Stimulated activated CD8-positive, alpha-beta memory T cell treated with anti-CD3 and anti-CD28 coated beads, Interleukin-12 subunit alpha, Interleukin-12 subunit beta, amount 100 ng/mL, for 1 hour (primary cell): ENCODE measurements at regions not wholly inside any gene's neighbourhood (a gene's known extent, or its start where the extent isn't known, plus 50 kb on each side); places are given as distances from the start of the nearest gene placed in this dataset.
"Not testable (repeated sequence)": the region's sequence is repeated elsewhere in the genome, so short reads cannot be mapped to it uniquely, and the experiment has no call there.

ENCODE experiments used
- DNase-seq: peaks from one replicate; pipeline ENCODE4 v3.0.0-alpha.2; 2020; ENCODE audit warnings: low read depth

DNA sequence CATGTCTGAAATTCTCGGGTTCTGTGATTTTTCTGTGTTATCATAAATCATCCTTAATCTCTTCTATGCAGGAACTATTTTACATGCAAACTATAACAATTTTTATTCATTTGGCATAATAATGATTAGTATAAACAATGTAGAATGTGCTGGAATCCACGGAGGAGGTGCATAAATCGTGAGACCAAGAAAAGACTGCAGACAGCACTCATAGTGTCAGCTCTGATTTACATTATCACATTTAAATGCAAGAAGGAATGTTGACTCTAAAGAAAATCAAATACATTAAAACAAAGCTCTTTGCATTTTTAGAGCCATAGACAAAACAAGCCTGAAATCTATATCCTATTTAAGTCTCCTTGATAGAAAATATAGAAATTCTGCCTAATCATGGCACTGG, 501.7 kb upstream of the STXBP6 start:
- no peak for DNase-seq

DNA sequence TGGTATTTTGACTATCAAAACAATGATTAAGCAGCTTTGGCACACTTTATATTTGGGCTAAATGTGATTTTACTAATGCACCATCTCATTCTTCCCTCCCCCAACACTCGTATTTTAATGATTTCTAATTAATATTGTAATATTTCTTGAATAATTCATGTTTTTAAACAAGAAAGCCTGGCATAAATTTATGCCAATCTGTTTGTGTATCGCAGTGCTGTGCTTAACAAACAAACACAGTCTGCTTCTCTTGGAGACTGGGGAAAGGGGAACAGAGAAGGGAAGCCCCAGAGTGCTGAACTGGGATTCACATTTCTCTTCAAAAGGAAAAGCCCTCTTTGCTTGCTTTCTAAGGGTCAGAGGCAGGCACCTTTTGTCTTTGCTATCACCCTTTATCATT, 496.9 kb upstream of the STXBP6 start:
- no peak for DNase-seq

DNA sequence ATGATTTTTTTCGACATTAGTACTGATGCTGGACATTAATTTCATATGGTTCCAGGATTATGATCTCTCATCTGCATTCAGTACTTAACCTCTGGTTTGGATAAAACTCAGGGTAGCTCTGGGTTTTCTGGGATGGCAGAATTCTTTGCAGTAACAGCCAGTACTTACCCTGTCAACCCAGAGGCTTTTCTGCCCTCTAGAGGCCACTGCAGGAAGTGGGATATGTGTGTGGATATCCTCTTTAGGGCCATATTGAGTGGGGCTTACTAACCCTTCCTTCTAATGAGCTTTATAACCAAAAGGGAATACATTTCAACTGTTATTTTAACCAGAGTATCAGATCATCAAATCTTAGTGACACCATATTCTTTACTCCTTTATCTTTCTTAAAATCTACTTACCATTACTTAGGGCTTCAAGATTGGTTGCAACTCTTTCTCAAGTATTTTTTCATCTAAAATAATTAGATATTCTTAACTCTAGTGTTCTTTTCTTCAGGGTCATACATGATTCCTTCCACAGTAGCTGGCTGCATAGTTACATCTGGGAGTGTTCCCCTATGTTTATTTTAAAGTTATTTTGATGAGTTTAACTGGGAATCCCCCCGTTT, 488.0 kb upstream of the STXBP6 start:
- DNase-seq: no peak

DNA sequence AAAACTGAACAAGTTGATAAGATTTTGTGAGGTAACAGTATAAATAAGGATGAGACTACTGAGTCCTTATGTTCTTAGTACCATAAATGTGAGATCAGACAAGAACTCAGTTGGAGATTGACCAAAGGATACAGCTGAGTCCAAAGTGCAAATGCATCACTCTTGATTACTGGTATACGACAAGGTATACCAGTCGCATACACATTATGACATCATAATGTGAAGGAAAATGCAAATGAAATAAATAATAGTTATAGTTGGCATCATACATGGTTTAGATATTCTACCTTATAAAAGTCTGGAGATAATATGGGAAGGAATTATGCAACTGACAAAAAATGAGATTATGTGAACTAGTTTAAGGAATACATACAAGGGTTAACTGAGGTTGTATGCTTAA, 476.3 kb upstream of the STXBP6 start:
- DNase-seq: no peak

DNA sequence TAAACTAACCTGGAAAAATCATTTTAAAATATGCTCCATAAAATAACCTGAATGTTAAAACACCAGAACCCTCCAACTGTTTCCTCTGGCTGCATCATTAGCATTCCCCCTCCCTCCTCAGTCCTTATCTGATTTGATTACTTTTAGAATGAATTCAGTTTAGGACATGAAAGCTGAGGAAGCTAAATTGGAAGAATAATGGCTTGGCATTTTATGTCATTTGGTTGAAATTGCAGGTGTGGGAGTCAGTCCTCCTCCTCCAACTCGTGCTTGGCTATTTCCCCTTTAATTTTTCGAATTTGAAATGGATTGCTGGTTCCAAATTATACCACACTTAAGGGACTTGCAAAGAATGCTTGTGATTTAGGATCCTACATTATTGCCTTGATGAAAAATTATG, 473.0 kb upstream of the STXBP6 start:
- no peak for DNase-seq

DNA sequence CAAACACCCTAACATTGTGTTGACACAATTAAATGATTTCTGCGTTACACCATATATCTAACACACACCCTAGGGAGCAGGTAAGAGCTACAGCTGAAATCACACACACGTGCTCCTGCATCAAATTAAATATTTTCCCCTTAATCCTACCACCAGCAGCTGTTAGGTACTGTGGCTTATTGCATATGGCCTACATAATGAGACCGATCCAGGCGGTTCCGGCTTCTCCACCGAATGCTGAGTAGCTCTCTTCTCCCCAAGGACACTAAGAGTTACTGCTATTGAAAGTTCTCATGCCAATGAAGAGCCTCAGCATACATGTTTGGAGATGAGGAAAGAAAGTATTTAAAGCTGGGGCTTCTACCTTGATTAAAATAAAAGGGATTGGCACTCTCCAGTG, 472.2 kb upstream of the STXBP6 start:
- DNase-seq: no peak

DNA sequence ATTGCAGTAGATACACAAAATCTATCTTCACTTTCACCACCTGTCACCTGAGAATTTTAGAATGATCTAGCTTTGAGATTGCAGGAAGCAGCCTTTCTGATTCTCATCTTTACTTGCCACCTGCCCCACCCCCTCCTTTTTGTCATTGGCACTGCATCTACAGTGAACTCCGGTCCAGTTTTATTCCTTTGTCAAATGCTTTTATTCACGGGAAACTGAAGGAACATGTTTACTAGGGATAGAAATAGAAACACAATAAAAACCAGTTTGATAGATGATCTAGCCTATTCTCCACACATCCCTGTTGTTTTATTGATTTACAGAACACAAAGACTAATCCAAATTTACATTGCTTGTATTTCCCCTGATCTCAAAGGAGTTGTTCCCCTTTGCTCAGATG, 471.7 kb upstream of the STXBP6 start:
- DNase-seq: no peak

DNA sequence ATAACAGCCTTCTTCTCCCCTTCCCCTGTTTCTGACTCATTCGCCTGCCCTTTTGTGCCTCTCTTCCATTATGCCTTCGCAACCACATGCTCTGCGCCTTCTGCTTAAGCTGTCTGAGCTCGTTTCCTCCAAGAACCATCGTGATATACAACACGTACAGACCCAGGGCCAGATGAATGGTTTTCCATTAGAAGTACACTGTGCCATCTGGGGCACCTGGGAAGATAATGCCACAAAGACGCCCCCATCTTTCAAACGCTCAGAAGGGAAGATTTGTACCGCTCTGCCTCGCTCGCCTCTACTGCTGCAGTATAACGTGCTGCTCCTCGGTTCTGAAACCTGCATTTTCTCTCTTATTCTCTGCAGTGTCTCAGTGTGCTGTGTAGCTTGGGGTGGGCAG, 470.9 kb upstream of the STXBP6 start:
- DNase-seq: no peak

DNA sequence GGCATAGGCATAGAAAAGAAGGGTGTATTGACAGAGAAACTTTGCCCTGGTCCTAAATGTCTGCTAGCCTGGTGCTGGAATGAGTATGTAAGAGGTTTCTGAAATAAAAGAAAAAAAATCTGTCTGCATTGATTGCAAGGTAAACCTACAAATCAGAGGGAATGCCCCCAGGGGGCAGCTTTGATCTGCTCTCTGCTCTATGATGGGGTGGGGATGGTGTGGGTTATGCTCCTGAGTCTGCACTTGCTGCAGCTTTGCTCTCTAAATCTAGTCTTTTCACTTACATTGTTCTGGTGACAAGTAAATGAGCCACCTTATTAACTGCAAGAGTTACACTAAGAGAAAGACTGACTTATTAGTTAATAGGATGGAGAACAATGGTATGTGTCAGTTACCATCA, 468.4 kb upstream of the STXBP6 start:
- no peak for DNase-seq

DNA sequence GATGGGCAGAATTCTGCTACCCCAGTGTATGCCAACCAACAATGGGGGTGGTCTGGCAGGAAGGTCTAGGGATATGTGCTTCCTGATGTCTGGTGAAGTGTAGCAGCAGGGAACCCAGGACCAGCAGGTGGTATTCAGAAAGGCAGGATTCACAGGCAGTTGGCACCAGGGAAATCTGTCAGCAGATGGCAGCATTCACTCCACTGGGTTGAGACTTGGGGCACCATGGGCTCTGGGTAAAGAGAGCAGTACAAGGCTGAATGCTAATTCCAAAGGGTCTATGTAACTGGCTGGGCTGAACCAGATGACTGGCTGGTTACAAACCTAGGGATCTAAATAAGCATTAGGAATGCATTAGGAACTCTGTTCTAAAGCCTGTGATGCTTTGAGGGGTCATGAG, 466.9 kb upstream of the STXBP6 start:
- DNase-seq: no peak

DNA sequence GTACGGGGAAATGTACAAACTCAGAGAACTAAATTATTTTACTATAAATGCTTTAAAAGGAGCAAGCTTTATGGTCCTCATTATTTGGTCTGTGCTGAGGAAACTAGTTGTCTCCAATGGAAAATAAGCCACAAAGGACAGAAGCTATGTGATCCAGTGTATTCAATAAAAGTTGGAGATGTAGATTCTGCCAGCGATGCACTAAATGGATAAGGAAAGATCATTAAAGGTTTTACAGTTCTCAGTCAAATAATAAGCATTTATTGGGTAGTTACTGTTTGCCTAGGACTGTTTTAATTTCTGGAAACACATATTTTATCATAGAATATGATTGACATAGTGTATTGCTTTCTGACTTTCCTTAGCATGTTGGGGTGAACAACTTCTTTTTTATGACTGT, 458.9 kb upstream of the STXBP6 start:
- no peak for DNase-seq

DNA sequence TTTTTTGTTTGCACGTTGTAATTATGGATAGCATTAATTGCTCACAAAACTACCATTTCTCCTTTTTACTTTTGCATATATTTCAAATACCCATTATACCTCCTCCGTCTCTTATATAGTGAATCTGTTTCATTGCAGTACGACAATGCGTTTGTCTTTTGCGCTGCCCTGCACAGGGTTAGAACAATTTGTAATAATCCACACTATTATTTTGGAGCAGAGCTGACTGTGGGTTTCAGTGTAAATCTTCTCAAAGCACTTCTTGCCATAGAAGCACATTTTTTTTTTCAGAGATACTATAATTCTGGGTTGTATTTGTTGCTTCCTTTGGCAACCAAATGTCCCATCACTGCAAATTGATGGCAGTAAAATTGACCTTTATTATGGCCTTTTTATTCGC, 451.8 kb upstream of the STXBP6 start:
- no peak for DNase-seq

DNA sequence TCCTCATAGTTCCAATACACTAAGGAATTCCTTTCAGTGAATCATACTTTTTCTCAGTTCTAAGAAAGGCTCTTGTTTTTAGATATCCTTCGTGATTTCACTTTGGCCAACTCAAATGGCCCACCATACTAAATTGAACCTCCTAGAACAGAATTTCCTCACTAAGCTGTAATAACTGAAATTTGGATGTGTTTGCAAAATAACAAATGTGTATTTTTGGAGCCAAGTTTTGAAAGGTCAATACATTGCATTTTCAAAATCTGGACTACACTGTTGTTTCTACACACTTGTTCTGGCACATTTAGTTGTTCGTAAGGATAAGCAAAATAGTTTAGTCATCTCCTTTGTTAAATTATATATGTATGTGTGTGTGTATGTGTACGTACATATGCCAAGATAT, 439.0 kb upstream of the STXBP6 start:
- DNase-seq: no peak

DNA sequence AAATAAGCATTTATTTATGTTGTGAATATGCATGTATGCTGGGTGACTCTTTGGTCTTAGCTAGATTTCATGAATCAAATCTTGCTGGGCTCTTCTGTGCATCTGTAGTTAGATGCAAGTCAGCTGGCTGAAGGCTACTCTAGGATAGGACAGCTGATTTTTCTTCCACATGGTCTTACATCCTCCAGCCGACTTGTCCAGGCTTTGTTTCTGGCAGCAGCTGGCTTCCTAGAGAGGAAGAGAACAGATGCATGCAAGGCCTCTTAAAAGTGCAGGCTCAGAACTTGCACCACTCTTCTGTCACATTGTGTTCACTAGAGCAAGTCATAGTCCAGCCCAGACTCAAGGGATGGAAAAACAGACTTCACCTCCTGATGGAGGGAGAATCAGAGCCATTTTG, 435.4 kb upstream of the STXBP6 start:
- no peak for DNase-seq

DNA sequence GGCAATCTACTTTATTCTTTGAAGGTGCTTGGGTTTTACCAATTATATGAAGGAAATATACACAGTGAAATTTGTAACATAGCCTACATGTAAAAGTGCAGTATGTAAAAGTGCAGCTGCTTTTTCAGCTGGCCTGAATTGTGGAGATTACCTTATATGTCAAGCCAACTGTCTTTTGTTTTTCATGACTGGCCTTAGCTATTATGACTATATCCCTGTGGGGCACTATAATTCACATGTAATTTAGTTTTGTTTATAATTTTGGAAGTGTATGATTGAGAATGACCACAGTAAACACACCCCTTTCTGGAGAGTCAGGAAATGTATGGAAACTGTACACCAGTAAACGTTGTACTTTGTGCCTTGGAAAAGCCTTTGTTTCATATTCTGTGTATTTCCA, 435.0 kb upstream of the STXBP6 start:
- no peak for DNase-seq

DNA sequence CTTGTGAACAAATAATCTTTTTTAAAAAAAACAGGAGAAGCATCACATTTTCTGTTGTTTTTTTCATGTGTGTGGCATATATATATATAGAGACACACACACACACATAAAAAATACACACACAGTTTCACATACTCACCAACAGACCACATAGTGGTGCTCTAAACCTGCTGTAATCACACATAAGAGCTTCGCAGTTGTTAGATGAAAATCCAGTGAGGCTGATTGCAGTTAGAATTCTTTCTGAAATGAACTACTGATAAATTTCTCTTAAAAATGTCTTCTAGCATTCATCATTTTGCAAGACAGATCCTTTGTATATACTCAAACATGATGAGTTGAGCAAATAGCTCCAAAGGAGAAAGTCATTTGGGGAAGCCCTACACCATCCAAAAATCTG, 434.3 kb upstream of the STXBP6 start:
- DNase-seq: no peak

DNA sequence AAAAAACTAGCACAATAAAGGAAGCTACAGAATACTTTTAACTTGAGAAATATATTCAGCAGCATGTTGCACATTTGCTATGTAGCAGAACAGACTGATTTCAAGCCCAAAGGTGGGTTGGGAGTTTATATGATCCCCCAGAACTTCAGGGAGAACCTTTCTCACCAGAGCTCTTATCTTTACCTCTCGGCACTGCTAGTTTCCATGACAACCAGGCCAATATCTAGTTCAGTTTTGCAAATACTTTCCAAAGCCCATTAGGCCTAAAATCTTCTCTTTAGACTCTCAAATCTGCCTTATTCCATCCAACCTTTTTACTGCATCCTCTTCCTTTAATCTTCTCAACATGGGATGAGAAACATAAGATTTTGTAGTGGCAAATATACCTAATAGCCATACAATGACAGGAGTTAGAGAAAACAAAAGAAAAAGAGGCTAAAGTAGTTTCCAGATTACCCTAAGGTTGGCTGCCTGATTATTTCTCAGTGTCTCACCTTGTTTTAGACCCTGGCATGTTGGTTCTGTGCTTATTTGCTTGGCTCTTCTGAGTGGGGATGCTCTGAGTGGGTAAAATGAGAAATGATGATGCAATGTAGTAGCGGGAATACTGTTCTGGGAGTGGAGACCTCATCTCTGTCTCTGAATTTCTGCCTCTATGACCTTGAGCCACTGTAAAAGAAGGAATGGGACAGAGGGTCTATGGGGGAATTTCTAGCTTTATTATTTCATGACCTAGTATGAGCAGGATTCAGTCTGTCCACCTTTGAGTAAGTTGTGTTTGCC, 427.6 kb upstream of the STXBP6 start:
- no peak for DNase-seq

DNA sequence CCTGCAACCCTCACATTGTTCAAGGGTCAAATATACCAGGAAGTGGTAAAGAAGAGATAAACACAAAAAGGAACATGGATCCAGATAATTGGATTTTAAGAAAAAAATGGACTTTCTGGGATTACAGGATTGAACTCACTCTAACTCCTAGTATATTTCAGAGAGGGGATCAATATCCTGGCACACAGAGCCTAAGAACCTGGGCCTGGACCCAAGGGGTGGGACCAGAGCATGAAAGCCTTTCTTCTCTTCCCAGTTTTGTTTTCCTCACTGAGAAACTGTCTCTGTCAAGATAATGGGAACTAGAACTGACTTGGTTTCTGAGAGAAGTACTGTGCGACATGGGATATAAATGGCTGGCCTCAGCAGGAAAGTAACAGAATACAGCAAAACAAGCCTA, 422.8 kb upstream of the STXBP6 start:
- no peak for DNase-seq

DNA sequence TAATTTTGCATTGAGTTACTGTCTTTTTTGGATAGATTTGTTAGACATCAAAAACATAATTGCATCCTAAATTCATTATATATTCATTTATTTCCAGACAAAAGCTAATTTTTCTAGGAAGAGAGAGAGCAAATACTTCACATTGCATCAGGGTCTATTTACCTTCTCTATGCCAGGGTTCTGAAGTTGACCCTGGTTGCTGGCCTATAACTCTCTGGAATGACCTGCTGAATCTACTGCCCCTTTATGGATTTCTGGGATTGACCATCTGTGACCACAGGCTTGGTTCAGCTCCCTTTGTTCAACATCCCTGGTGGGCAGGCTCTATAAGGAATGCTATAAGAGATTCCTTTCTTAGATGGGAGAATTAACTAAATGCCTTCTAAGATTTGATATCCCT, 414.8 kb upstream of the STXBP6 start:
- no peak for DNase-seq

DNA sequence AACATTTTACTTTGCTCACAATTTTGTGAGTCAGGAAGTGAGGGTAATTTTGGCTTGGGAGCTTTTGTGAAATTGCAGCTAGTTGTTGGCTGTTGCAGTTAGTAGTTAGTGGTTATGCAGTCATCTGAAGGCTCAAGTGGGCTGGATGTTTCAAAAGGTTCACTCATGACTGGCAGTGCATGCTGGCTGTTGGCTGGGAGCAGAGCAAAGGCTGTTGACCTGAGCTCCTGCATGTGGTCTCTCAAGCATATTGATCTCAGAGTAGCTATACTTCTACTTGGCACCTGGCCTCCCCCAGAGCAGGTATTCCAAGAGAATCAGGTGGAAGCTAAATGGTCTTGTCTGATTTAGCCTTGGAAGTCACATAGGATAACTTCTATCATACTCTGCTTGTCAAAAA, 414.1 kb upstream of the STXBP6 start:
- DNase-seq: no peak

DNA sequence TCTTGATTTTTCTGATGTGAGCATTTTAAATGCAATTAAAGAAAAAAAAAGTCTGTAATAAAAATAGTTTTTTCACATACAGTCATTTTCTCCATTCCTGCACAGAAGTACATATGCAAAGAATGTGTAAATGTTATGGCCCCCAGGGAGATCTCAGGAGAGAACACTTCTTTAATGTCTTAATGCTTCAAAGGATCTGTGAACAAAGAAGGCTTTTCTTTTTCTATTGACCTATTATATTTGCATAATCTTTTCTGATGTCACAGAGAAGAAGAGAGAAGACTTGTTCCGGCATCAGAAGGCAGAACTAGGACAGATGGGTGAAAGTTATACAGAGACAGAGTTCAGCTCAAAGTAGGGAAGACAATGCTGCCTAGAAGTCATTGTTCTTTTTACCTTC, 413.5 kb upstream of the STXBP6 start:
- no peak for DNase-seq

DNA sequence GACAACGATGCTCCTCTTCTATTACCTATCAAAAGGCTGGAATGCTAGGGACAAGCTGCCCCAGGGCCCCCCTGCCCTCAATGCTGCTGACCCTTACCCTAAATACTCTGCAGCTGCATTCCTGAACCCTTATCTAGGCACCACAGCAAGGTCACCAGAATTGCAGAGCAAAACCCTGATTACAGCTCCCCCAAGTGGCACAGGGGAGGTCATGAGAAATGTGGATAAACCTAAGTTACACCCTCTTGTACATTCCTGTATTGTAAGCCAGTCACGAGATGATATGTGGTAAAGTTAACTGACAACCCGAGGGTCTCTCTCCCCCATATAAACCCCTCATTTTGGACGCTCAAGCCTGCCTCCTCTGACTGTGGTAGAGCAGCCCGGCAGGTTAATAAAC, 411.8 kb upstream of the STXBP6 start:
- no peak for DNase-seq

DNA sequence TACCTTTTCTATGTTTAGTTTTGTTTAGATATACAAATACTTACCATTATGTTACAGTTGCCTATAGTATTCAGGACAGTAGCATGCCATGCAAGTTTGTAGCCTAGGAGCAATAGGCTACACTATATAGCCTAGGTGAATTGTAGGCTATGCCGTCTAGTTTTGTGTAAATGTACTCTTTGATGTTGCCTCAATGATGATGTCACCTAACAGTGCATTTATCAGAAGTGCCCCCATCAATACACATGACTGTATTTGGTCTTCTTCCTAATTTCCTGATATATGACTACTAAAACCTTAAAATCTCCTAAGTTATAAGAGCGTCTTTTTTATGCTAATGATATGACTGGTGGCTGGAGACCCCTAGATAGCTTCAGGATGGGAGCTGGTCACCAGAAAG, 394.4 kb upstream of the STXBP6 start:
- no peak for DNase-seq

DNA sequence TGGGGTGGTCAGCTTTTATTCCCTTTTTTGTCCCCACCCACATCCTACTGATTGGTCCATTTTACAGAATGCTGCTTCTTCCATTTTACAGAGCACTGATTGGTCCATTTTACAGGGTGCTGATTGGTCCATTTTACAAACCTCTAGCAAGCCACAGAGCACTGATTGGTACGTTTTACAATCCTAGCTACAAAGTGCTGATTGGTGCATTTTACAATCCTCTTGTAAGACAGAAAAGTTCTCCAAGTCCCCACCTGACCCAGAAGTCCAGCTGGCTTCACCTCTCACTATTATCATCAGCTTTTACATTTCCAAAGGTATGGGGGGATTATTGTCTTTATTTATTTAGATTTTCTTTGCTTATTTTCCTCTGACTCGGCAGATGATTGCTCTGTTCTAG, 390.4 kb upstream of the STXBP6 start:
- DNase-seq: not testable (repeated sequence)
